Stimulated activated CD4-positive, alpha-beta T cell treated with anti-CD3 and anti-CD28 coated beads, Interleukin-12 subunit alpha, Interleukin-12 subunit beta, amount 100 ng/mL, for 24 hours (primary cell): ENCODE measurements at regions not wholly inside any gene's neighbourhood (a gene's known extent, or its start where the extent isn't known, plus 50 kb on each side); places are given as distances from the start of the nearest gene placed in this dataset.

ENCODE experiments used
- DNase-seq, 2 experiments: peaks; one replicate each; pipeline ENCODE4 v3.0.0-alpha.2; 2020; ENCODE audit warnings: low read depth in 2 of 2

DNA sequence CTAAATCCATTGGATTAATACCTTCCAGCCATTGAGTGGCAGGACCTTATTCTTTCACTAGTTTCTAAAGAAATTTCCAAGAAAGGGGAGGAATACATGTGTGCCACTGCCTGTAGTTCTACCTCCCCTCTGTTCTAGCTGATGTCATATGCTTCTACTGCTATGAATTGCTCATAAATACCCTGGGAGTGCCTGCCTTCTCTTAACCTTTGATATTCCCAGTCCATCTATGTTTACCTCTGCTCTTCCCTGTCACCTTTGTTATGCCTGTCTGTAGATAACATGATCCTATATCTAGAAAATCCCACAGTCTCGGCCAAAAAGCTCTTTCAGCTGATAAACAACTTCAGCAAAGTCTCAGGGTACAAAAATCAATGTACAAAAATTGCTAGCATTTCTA lies 486.9 kb upstream of the ARRDC4 start:
- no peak for DNase-seq

GRCh38 chr15:97479957-97480356 lies 480.5 kb upstream of the ARRDC4 start:
- DNase-seq = no peak

- DNase-seq = no peak
Observed at GRCh38 chr15:97482521-97482920, 478.0 kb upstream of the ARRDC4 start.

DNA sequence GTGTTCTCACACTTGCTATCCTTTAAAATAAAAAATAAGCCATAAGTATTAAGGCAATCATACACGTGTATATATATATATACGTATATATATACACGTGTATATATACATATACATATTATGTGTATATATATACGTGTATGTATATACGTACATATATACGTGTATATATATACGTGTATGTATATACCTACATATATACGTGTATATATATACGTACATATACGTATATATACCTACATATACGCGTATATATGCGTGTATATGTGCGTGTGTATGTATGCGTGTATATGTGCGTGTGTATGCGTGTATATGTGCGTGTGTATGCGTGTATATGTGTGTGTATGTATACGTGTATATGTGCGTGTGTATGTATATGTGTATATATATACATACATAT lies 477.3 kb upstream of the ARRDC4 start:
- DNase-seq = no peak

- no peak for DNase-seq
Observed at GRCh38 chr15:97490429-97490828, 470.1 kb upstream of the ARRDC4 start.

- no peak for DNase-seq
Observed at GRCh38 chr15:97501291-97501690, 459.2 kb upstream of the ARRDC4 start.

DNA sequence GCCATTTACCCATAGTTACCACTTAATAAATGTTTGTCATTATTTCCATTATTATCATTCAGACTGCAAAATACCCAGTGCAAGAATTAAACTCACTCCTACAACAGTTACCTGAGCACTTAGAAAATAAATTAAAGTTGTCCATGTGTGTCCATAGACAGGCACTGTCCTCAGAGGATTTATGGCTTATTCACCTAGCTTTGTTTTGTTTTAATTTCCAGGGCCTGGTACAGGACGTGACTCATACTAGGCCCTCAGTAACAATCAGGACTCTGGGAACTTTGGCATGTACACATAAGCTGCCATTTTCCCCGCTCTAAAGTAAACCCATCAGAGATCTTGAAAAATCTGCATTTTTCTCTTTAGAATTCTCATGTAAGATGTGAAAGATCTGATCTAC lies 458.5 kb upstream of the ARRDC4 start:
- no peak for DNase-seq

GRCh38 chr15:97504031-97504792 lies 456.3 kb upstream of the ARRDC4 start:
- DNase-seq = no peak

GRCh38 chr15:97517737-97518136 lies 442.8 kb upstream of the ARRDC4 start:
- DNase-seq = no peak

GRCh38 chr15:97520689-97521088 lies 439.8 kb upstream of the ARRDC4 start:
- DNase-seq = no peak

- DNase-seq = no peak
Observed at GRCh38 chr15:97521381-97522285, 438.9 kb upstream of the ARRDC4 start.

GRCh38 chr15:97522347-97522746 lies 438.2 kb upstream of the ARRDC4 start:
- no peak for DNase-seq

- no peak for DNase-seq
Observed at GRCh38 chr15:97525809-97526208, 434.7 kb upstream of the ARRDC4 start.

GRCh38 chr15:97528238-97528637 lies 432.3 kb upstream of the ARRDC4 start:
- DNase-seq = no peak

DNA sequence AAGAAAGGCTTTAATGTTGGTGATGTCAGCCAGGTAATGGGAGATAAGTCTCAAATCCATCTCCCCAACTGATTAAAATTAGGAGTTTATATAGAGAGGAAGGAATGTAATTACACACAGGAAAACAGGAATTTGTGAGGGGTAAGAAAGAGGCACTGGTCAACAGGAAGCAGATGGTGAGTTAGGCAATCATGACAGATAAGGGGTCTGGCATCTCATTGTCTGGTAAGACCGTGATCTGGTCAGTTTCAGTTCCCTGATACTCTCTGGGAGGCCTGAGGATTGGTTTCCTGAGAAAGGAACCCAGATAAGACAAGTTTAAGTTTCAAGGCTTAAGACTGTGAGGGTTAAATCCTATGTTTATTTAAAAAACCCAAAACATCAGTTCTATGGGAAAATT lies 414.7 kb upstream of the ARRDC4 start:
- DNase-seq = no peak

DNA sequence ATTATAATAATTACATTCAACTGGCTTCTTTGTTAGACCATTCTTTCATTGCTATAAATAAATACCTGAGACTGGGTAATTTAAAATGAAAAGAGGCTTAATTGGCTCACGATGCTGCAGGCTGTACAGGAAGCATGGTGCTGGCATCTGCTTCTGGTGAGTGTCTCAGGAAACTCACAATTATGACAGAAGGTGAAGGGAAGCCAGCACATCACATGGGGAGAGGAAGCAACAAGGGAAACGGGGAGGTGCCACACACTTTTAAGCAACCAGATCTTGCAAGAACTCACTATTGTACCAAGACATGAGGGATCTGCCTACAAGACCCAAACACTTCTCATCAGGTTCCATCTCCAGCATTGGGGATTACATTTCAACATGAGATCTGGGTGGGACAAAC lies 413.1 kb upstream of the ARRDC4 start:
- DNase-seq = no peak

DNA sequence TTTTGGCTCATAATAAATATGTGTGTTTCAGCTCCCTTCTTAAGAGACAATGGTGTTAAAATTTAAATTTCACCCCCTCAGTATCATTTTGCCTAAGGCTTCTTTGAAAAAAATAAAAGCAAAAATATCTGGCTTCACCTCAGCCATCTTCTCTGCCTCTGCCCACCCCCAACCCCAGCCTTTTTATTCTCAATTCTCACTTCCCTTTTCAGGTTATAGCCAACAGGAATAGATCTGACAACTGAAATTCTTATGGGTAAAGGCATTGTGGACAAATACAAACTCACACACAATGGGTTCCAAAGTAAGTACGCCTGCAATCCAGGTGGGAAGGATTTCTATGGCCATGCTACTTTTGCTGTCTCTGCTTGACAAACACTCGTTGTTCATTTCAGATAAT lies 399.0 kb upstream of the ARRDC4 start:
- DNase-seq = no peak

- DNase-seq = no peak
Observed at GRCh38 chr15:97563516-97563915, 397.0 kb upstream of the ARRDC4 start.

DNA sequence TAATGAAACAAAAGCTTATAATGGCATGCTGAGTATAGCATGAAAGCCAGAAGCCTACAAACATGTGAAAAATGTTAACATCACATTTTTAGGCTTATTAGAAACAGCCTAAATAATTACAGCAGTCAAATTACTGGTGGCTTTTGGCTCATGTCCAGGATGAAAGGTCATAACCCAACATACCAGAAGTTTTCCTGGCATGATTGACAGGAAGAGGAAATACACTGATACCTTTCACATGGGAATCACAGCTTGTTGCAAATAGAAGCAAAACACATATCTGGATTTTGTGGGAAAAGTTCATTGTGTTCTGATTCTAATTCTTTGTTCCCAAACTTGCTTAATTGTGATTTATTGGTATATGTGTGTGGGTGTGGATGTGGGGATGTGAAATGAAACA lies 393.5 kb upstream of the ARRDC4 start:
- no peak for DNase-seq

GRCh38 chr15:97567411-97567810 lies 393.1 kb upstream of the ARRDC4 start:
- DNase-seq = no peak

GRCh38 chr15:97576929-97577645 lies 383.4 kb upstream of the ARRDC4 start:
- DNase-seq = no peak

GRCh38 chr15:97585408-97585807 lies 375.1 kb upstream of the ARRDC4 start:
- DNase-seq = no peak
